ENCODE measurements at regions not wholly inside any gene's neighbourhood (a gene's known extent, or its start where the extent isn't known, plus 50 kb on each side); places are given as distances from the start of the nearest gene placed in this dataset.

DNA sequence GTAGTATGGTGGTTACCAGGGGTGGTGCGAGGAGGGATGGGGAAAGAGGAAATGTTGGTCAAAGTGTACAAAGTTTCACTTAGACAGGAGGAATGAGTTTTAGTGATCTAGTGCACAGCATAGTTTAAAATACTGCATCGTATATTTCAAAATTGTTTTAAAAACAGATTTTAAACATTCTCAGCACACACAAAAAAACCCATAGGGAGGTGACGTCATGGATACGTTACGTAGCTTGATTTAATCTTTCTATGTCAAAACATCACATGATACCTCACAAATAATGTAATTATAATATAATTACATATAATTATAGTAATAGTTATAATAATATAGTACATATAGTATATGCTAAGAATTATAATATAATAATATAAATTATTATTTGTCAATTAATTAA is 614.2 kb downstream of the TMEM114 start:
- no peaks in the 10 kb centered on the region for H3K27me3 ChIP-seq
- TF ChIP-seq, protein P1, sequence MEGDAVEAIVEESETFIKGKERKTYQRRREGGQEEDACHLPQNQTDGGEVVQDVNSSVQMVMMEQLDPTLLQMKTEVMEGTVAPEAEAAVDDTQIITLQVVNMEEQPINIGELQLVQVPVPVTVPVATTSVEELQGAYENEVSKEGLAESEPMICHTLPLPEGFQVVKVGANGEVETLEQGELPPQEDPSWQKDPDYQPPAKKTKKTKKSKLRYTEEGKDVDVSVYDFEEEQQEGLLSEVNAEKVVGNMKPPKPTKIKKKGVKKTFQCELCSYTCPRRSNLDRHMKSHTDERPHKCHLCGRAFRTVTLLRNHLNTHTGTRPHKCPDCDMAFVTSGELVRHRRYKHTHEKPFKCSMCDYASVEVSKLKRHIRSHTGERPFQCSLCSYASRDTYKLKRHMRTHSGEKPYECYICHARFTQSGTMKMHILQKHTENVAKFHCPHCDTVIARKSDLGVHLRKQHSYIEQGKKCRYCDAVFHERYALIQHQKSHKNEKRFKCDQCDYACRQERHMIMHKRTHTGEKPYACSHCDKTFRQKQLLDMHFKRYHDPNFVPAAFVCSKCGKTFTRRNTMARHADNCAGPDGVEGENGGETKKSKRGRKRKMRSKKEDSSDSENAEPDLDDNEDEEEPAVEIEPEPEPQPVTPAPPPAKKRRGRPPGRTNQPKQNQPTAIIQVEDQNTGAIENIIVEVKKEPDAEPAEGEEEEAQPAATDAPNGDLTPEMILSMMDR (IDR thresholded peaks at IDR 0.05; ENCODE audit: low read depth, low read length), result no peak
- H3K27ac ChIP-seq, result no peak overlapping the region
- no peaks in the 10 kb centered on the region for H3K9me3 ChIP-seq (ENCODE audit: low read depth)
- DNase-seq (ENCODE audit: low read depth in 1 of 2, low spot score in 1 of 2), result no peak
- no peaks in the 10 kb centered on the region for H3K36me3 ChIP-seq
- H3K4me3 ChIP-seq, result no peak overlapping the region
- H3K4me1 ChIP-seq (ENCODE audit: low read depth), result no peaks in the 10 kb centered on the region

DNA sequence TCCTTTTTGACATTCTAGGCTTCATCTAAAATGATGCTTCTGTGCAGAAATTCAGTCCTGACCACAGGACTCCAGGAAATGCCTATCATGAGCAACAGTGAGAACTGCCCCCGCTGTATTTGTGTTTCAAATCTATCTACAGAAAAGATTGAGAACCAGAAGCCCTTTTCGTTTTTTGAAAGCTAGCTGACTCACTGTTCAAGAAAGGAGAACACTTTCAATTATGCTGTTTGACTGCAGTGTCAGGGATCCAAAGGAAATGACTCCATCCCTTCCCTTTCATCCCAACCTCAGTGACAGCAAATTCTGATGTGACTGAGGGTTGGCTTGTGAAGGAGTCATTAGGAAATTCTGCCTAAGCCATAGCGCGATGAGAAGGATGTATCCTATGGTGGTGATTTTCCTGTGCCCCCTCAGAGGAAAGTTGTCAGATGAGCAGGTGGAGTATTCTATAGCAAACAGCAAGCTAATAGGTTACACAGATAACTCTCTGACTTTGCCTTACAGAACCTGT is 622.3 kb downstream of the TMEM114 start:
- no peak for DNase-seq (ENCODE audit: low read depth in 1 of 2, low spot score in 1 of 2)
- no peaks in the 10 kb centered on the region for H3K36me3 ChIP-seq
- H3K27ac ChIP-seq, result no peak overlapping the region
- H3K27me3 ChIP-seq, result no peaks in the 10 kb centered on the region
- TF ChIP-seq, protein P1 (IDR thresholded peaks at IDR 0.05; ENCODE audit: low read depth, low read length), result no peak
- no peaks in the 10 kb centered on the region for H3K4me1 ChIP-seq (ENCODE audit: low read depth)
- no peak overlapping the region for H3K4me3 ChIP-seq
- H3K9me3 ChIP-seq (ENCODE audit: low read depth), result no peaks in the 10 kb centered on the region

DNA sequence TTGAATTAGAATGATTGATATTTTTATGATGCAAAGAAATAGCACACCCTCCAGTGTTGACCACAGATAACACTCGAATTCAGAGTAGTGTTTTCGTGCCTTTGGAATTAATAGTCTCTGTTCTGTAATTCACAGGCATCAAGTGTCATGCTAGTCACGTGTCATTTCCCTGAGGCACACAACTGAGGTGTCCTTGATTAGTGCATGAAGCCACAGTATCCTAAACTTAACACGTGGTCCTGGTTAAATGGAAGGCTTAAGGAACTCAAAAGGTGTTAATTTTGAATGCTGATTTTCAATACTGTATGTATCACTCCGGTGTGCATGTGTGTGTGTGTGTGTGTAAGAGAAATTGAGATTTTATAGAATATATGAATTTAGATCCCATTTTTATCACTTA is 625.6 kb downstream of the TMEM114 start:
- TF ChIP-seq, protein P1 (IDR thresholded peaks at IDR 0.05; ENCODE audit: low read depth, low read length), result no peak
- no peaks in the 10 kb centered on the region for H3K9me3 ChIP-seq (ENCODE audit: low read depth)
- no peak overlapping the region for H3K4me3 ChIP-seq
- DNase-seq (ENCODE audit: low read depth in 1 of 2, low spot score in 1 of 2), result no peak
- H3K4me1 ChIP-seq (ENCODE audit: low read depth), result no peaks in the 10 kb centered on the region
- H3K27ac ChIP-seq, result no peak overlapping the region
- H3K27me3 ChIP-seq, result no peaks in the 10 kb centered on the region
- H3K36me3 ChIP-seq, result no peaks in the 10 kb centered on the region

DNA sequence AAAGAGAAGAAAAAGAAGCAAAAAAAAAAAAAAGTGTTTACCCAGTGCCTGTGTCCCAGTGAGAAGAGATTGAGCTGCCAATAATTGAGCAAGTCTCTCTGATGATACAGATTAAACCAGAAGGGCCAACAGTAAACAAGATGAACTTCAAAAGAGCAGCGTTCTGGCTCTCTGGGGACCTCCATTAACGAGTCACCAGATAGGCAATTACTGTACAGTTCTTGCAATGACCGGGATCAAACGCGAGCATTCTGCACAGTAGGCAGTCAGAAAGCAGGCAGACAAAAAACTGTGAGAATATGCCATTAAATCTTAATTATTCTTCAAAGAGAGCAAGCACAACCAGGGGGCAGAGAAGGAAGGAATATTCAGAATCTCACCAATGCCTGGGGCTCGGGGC is 626.1 kb downstream of the TMEM114 start:
- no peaks in the 10 kb centered on the region for H3K9me3 ChIP-seq (ENCODE audit: low read depth)
- no peaks in the 10 kb centered on the region for H3K4me1 ChIP-seq (ENCODE audit: low read depth)
- no peak overlapping the region for H3K27ac ChIP-seq
- no peaks in the 10 kb centered on the region for H3K27me3 ChIP-seq
- no peaks in the 10 kb centered on the region for H3K36me3 ChIP-seq
- TF ChIP-seq, protein P1 (IDR thresholded peaks at IDR 0.05; ENCODE audit: low read depth, low read length), result no peak
- DNase-seq (ENCODE audit: low read depth in 1 of 2, low spot score in 1 of 2), result no peak
- H3K4me3 ChIP-seq, result no peak overlapping the region

DNA sequence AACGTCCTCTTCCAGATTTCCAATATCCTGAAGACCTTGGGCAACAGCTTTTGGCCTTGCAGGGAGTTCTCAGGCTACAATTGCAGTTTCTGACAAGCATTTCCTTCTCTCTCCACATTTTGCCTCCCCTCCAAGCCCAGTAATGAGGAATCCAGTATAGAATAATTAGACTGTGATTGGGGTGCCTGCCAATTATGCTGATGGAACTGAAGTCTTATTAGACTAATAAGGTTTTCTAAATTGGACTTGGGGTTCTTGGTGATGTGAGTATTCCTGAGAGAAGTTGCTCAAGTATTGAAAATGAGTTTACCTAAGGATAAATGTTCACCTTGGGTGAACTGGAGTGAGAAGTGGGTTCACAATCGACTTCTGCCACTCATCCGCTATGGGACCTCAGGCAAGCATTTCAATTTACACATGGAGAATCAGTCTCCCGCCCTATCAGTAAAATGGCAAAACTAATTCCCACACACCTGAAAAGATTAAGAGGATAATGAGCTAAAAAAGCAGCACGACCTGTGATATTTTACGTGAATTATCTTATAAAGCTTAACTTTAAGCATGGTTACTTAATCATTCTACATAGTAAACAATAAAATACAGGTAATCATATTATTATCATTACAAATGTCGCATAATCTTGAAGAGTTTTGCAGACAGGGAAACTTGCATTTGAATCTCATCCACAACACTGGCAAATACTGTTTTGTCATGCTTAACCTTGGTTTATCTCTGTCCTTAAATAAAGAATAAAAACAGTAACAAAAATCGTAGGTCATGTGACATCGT is 628.0 kb downstream of the TMEM114 start:
- no peak for DNase-seq (ENCODE audit: low read depth in 1 of 2, low spot score in 1 of 2)
- TF ChIP-seq, protein P1 (IDR thresholded peaks at IDR 0.05; ENCODE audit: low read depth, low read length), result no peak
- no peaks in the 10 kb centered on the region for H3K4me1 ChIP-seq (ENCODE audit: low read depth)
- H3K9me3 ChIP-seq (ENCODE audit: low read depth), result no peaks in the 10 kb centered on the region
- no peaks in the 10 kb centered on the region for H3K36me3 ChIP-seq
- H3K27ac ChIP-seq, result no peak overlapping the region
- no peak overlapping the region for H3K4me3 ChIP-seq
- H3K27me3 ChIP-seq, result no peaks in the 10 kb centered on the region
